NCI-H345 (cell line): ENCODE measurements at regions not wholly inside any gene's neighbourhood (a gene's known extent, or its start where the extent isn't known, plus 50 kb on each side); places are given as distances from the start of the nearest gene placed in this dataset.
"Not testable (repeated sequence)": the region's sequence is repeated elsewhere in the genome, so short reads cannot be mapped to it uniquely, and the experiment has no call there.

Experiments used
- DNase-seq: peaks from one replicate; lab custom pipeline; 2025; lab: John Stamatoyannopoulos, UW

- DNase-seq: no peak
Measured at GRCh38 chr17:70588003-70588402, 418.7 kb downstream of the KCNJ2 start.

GRCh38 chr17:70597774-70598173, 428.4 kb downstream of the KCNJ2 start:
- DNase-seq: no peak

GRCh38 chr17:70599198-70599597, 429.9 kb downstream of the KCNJ2 start:
- DNase-seq: no peak

- DNase-seq: not testable (repeated sequence)
Measured at GRCh38 chr17:70599945-70600344, 430.6 kb downstream of the KCNJ2 start.

GRCh38 chr17:70603226-70603625, 433.9 kb downstream of the KCNJ2 start:
- no peak for DNase-seq

- no peak for DNase-seq
Measured at GRCh38 chr17:70604854-70605253, 435.5 kb downstream of the KCNJ2 start.

- no peak for DNase-seq
Measured at GRCh38 chr17:70606086-70606485, 436.8 kb downstream of the KCNJ2 start.

- no peak for DNase-seq
Measured at GRCh38 chr17:70608193-70608592, 438.9 kb downstream of the KCNJ2 start.

- no peak for DNase-seq
Measured at GRCh38 chr17:70608957-70609356, 439.6 kb downstream of the KCNJ2 start.

- no peak for DNase-seq
Measured at GRCh38 chr17:70609566-70609965, 440.2 kb downstream of the KCNJ2 start.

- DNase-seq: no peak
Measured at GRCh38 chr17:70610161-70610560, 440.8 kb downstream of the KCNJ2 start.

GRCh38 chr17:70613681-70614080, 444.3 kb downstream of the KCNJ2 start:
- no peak for DNase-seq

- no peak for DNase-seq
Measured at GRCh38 chr17:70615831-70616230, 446.5 kb downstream of the KCNJ2 start.

GRCh38 chr17:70618641-70619040, 449.3 kb downstream of the KCNJ2 start:
- DNase-seq: no peak

- no peak for DNase-seq
Measured at GRCh38 chr17:70621566-70621965, 452.2 kb downstream of the KCNJ2 start.

- DNase-seq: peak; percentile 43
Measured at GRCh38 chr17:70622368-70623260, 453.3 kb downstream of the KCNJ2 start.

GRCh38 chr17:70624211-70624610, 454.9 kb downstream of the KCNJ2 start:
- DNase-seq: no peak

- DNase-seq: no peak
Measured at GRCh38 chr17:70629902-70630301, 460.6 kb downstream of the KCNJ2 start.

- peak; percentile 65 for DNase-seq
Measured at GRCh38 chr17:70636517-70637133, 467.3 kb downstream of the KCNJ2 start.

- DNase-seq: no peak
Measured at GRCh38 chr17:70642059-70642458, 472.7 kb downstream of the KCNJ2 start.

GRCh38 chr17:70644096-70644495, 474.8 kb downstream of the KCNJ2 start:
- DNase-seq: no peak

GRCh38 chr17:70646673-70647072, 477.3 kb downstream of the KCNJ2 start:
- DNase-seq: no peak

- no peak for DNase-seq
Measured at GRCh38 chr17:70648166-70648565, 478.8 kb downstream of the KCNJ2 start.
